PC-3 (cell line): ENCODE measurements at regions not wholly inside any gene's neighbourhood (a gene's known extent, or its start where the extent isn't known, plus 50 kb on each side); places are given as distances from the start of the nearest gene placed in this dataset.

Source experiments
- ATAC-seq: fragments of 200-7000 bp; cut with Tn5 transposase; 2 replicates; pipeline ENCODE4 v1.9.1; 2020; ENCODE audit warnings: mild to moderate bottlenecking, moderate library complexity
- BruUV-seq: library from RNA; stranded (reverse); fragments of 400-500 nt; replicated peaks from 2 replicates; lab custom pipeline; 2021; lab: Mats Ljungman, UMichigan
- CTCF ChIA-PET: fragments of 300-600 bp; sonication (Branson Sonifier 250); formaldehyde crosslinking; loops from one replicate; lab custom pipeline; 2022; ENCODE audit warnings: antibody characterized with exemption; lab: Charles Lee
- POLR2A ChIA-PET: fragments of 300-600 bp; sonication (Branson Sonifier 250); formaldehyde crosslinking; loops from one replicate; lab custom pipeline; 2022; ENCODE audit warnings: antibody characterized with exemption; ENCODE audit not compliant: unreplicated experiment; lab: Charles Lee
- DNase-seq: peaks from one replicate; pipeline ENCODE4 v3.0.0-alpha.2; 2015
- H2AFZ ChIP-seq: fragments of 300-600 bp; sonication (generic); 2 replicates; pipeline ENCODE4 v1.6.0; 2016; ENCODE audit warnings: antibody characterized with exemption, low read length
- H3F3A ChIP-seq: fragments of 300-600 bp; sonication (generic); one replicate; pipeline ENCODE4 v1.6.0; 2017; ENCODE audit warnings: antibody characterized with exemption, low read length, control low read depth, mild to moderate bottlenecking; ENCODE audit not compliant: unreplicated experiment
- H3K27ac ChIP-seq: fragments of 300-600 bp; sonication (generic); 2 replicates; pipeline ENCODE4 v1.5.1; 2016; ENCODE audit warnings: mild to moderate bottlenecking, low read length
- H3K27me3 ChIP-seq: fragments of 300-600 bp; sonication (generic); 2 replicates; pipeline ENCODE4 v1.6.1; 2016; ENCODE audit warnings: low read length, mixed read lengths
- H3K36me3 ChIP-seq: fragments of 300-600 bp; sonication (generic); 2 replicates; pipeline ENCODE4 v1.6.1; 2016; ENCODE audit warnings: low read depth, mixed run types, low read length, mixed read lengths
- H3K4me1 ChIP-seq: fragments of 300-600 bp; sonication (generic); 2 replicates; pipeline ENCODE4 v1.5.1; 2016; ENCODE audit warnings: low read length; ENCODE audit not compliant: insufficient read depth
- H3K4me2 ChIP-seq: fragments of 300-600 bp; sonication (generic); 2 replicates; pipeline ENCODE4 v1.6.0; 2016; ENCODE audit warnings: low read length
- H3K4me3 ChIP-seq: fragments of 300-600 bp; sonication (generic); 2 replicates; pipeline ENCODE4 v1.5.1; 2016; ENCODE audit warnings: mild to moderate bottlenecking, low read length, mixed read lengths
- H3K79me2 ChIP-seq: fragments of 300-600 bp; sonication (generic); 2 replicates; pipeline ENCODE4 v1.6.1; 2017; ENCODE audit warnings: low read length, mixed read lengths
- H3K9ac ChIP-seq: fragments of 300-600 bp; sonication (generic); 2 replicates; pipeline ENCODE4 v1.6.0; 2016; ENCODE audit warnings: mild to moderate bottlenecking, low read length
- H3K9me2 ChIP-seq: fragments of 300-600 bp; sonication (generic); replicated peaks from 2 replicates; pipeline ENCODE4 v1.6.1; 2016; ENCODE audit warnings: mixed run types, low read length, mixed read lengths
- H3K9me3 ChIP-seq: fragments of 300-600 bp; sonication (generic); 2 replicates; pipeline ENCODE4 v1.6.1; 2016; ENCODE audit warnings: low read length, mixed read lengths
- H4K20me1 ChIP-seq: fragments of 300-600 bp; sonication (generic); 2 replicates; pipeline ENCODE4 v1.6.1; 2016; ENCODE audit warnings: low read length, mixed read lengths
- EZH2 ChIP-seq: fragments of 300-600 bp; sonication (generic); IDR thresholded peaks from one replicate; pipeline ENCODE4 v1.6.1; 2017; ENCODE audit warnings: antibody characterized with exemption, mild to moderate bottlenecking, low read length; ENCODE audit not compliant: unreplicated experiment
- EZH2phosphoT487 ChIP-seq: fragments of 300-600 bp; sonication (generic); IDR thresholded peaks from 2 replicates; pipeline ENCODE4 v1.6.1; 2018; ENCODE audit warnings: mild to moderate bottlenecking, antibody characterized with exemption, low read length, borderline replicate concordance
- intact Hi-C: fragments of 100-400 bp; cut with micrococcal nuclease; formaldehyde crosslinking; loops from 2 replicates; pipeline ENCODE4 v1.9.0; 2023
- TF ChIP-seq, protein P1 (sequence below): fragments of 300-600 bp; sonication (generic); conservative IDR thresholded peaks from 2 replicates; pipeline ENCODE4 v1.5.1; 2017; ENCODE audit warnings: antibody characterized with exemption, low read depth, mild to moderate bottlenecking, low read length

GRCh38 chr11:57946628-57947027 lies 77.1 kb upstream of the OR9Q1 start:
- H3K27me3 ChIP-seq = peaks cover 28% of the 10 kb centered on the region
- no peaks in the 10 kb centered on the region for H3K79me2 ChIP-seq
- CTCF ChIA-PET = no interaction called here
- intact Hi-C loops = no loop called here
- H3K4me2 ChIP-seq = no peak overlapping the region
- H3K27ac ChIP-seq = no peak overlapping the region
- H4K20me1 ChIP-seq = no peaks in the 10 kb centered on the region
- no TSS peak for BruUV-seq
- H3K9ac ChIP-seq = no peak overlapping the region
- H3K36me3 ChIP-seq = no peaks in the 10 kb centered on the region
- ATAC-seq (no peak), DNase-seq (no peak)
- H3F3A ChIP-seq = no peaks in the 10 kb centered on the region
- H2AFZ ChIP-seq = no peak overlapping the region
- TF ChIP-seq, protein P1, sequence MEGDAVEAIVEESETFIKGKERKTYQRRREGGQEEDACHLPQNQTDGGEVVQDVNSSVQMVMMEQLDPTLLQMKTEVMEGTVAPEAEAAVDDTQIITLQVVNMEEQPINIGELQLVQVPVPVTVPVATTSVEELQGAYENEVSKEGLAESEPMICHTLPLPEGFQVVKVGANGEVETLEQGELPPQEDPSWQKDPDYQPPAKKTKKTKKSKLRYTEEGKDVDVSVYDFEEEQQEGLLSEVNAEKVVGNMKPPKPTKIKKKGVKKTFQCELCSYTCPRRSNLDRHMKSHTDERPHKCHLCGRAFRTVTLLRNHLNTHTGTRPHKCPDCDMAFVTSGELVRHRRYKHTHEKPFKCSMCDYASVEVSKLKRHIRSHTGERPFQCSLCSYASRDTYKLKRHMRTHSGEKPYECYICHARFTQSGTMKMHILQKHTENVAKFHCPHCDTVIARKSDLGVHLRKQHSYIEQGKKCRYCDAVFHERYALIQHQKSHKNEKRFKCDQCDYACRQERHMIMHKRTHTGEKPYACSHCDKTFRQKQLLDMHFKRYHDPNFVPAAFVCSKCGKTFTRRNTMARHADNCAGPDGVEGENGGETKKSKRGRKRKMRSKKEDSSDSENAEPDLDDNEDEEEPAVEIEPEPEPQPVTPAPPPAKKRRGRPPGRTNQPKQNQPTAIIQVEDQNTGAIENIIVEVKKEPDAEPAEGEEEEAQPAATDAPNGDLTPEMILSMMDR = no peak
- no peak for TF ChIP-seq EZH2
- TF ChIP-seq EZH2phosphoT487 = no peak
- H3K9me2 ChIP-seq = no peaks in the 10 kb centered on the region
- no peaks in the 10 kb centered on the region for H3K9me3 ChIP-seq
- POLR2A ChIA-PET = no interaction called here
- H3K4me3 ChIP-seq = no peak overlapping the region
- H3K4me1 ChIP-seq = no peaks in the 10 kb centered on the region

DNA sequence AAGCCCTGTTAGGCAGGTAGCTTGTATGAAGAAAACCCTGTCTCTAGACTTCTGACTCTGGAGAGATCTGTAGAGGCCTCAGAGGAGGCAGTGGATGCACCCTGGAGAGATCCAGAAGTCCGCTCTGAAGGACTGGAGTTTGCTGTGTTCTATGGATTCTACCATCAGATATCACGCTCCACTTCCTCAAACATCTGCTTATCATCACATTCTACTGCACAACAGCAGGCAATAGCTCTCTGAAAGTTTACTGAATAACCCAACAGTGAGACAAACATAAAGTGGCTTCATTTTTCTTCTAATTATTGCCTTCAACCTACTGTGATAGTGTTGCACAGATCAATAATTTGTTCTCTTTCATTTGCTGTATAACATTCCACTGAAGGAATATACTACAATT lies 59.0 kb upstream of the OR9Q1 start:
- no peaks in the 10 kb centered on the region for H3K9me2 ChIP-seq
- TF ChIP-seq EZH2 = no peak
- TF ChIP-seq, protein P1 = no peak
- TF ChIP-seq EZH2phosphoT487 = no peak
- ATAC-seq (no peak), DNase-seq (no peak)
- H3F3A ChIP-seq = no peaks in the 10 kb centered on the region
- H3K4me1 ChIP-seq = no peaks in the 10 kb centered on the region
- no peak overlapping the region for H3K4me2 ChIP-seq
- ChIA-PET POLR2A (no interaction called here), CTCF (no interaction called here)
- no TSS peak for BruUV-seq
- H3K9ac ChIP-seq = no peak overlapping the region
- no peaks in the 10 kb centered on the region for H3K9me3 ChIP-seq
- H3K27me3 ChIP-seq = peaks cover 59% of the 10 kb centered on the region
- no peaks in the 10 kb centered on the region for H4K20me1 ChIP-seq
- H3K4me3 ChIP-seq = no peak overlapping the region
- intact Hi-C loops = no loop called here
- H3K27ac ChIP-seq = no peak overlapping the region
- H3K79me2 ChIP-seq = no peaks in the 10 kb centered on the region
- no peaks in the 10 kb centered on the region for H3K36me3 ChIP-seq
- no peak overlapping the region for H2AFZ ChIP-seq

- TF ChIP-seq, protein P1 = no peak
- TF ChIP-seq EZH2phosphoT487 (no peak), EZH2 (no peak)
- ChIA-PET CTCF (no interaction called here), POLR2A (no interaction called here)
- no TSS peak for BruUV-seq
- Histone ChIP-seq H3K36me3 (no peaks in the 10 kb centered on the region), H2AFZ (no peak overlapping the region), H3K79me2 (no peaks in the 10 kb centered on the region), H3K4me3 (no peak overlapping the region), H3K9me3 (no peaks in the 10 kb centered on the region), H3K27me3 (peaks cover 54% of the 10 kb centered on the region), H3F3A (no peaks in the 10 kb centered on the region), H3K27ac (no peak overlapping the region), H3K4me1 (no peaks in the 10 kb centered on the region), H3K9ac (no peak overlapping the region), H3K9me2 (no peaks in the 10 kb centered on the region), H3K4me2 (no peak overlapping the region), H4K20me1 (no peaks in the 10 kb centered on the region)
- ATAC-seq = no peak
- DNase-seq = no peak
- intact Hi-C loops = no loop called here
These were observed 52.2 kb upstream of the OR9Q1 start for GRCh38 chr11:57971272-57972012.
